DOHH2 (cell line): ENCODE measurements at regions not wholly inside any gene's neighbourhood (a gene's known extent, or its start where the extent isn't known, plus 50 kb on each side); places are given as distances from the start of the nearest gene placed in this dataset.
A peak's percentile ranks its signal among the peaks of the same experiment; 100 is the strongest.
"Not testable (repeated sequence)": the region's sequence is repeated elsewhere in the genome, so short reads cannot be mapped to it uniquely, and the experiment has no call there.

Source experiments
- H3F3A ChIP-seq: fragments of 200-600 bp; sonication (generic), shearing (Covaris generic); 2 replicates; pipeline ENCODE4 v1.6.0; 2016; ENCODE audit warnings: antibody characterized with exemption, mild to moderate bottlenecking; ENCODE audit not compliant: control insufficient read depth, insufficient read depth
- H3K27ac ChIP-seq: fragments of 200-600 bp; sonication (generic); 2 replicates; pipeline ENCODE4 v1.5.1; 2014; ENCODE audit warnings: low read depth, mild to moderate bottlenecking, low read length, moderate library complexity
- H3K27me3 ChIP-seq: fragments of 200-600 bp; sonication (generic); 2 replicates; pipeline ENCODE4 v1.6.1; 2014; ENCODE audit warnings: mild to moderate bottlenecking, low read length, mixed read lengths; ENCODE audit not compliant: control insufficient read depth
- H3K36me3 ChIP-seq: fragments of 200-600 bp; sonication (generic); 2 replicates; pipeline ENCODE4 v1.6.1; 2014; ENCODE audit warnings: mild to moderate bottlenecking, low read length, moderate library complexity, mixed read lengths; ENCODE audit not compliant: control insufficient read depth
- H3K4me1 ChIP-seq: fragments of 200-600 bp; sonication (generic); 2 replicates; pipeline ENCODE4 v1.6.1; 2014; ENCODE audit warnings: mild to moderate bottlenecking, low read length, mixed read lengths; ENCODE audit not compliant: control insufficient read depth
- H3K4me2 ChIP-seq: fragments of 200-600 bp; sonication (generic); 2 replicates; pipeline ENCODE4 v1.6.0; 2014; ENCODE audit warnings: mild to moderate bottlenecking, low read length, moderate library complexity
- H3K4me3 ChIP-seq: fragments of 200-600 bp; sonication (generic); 2 replicates; pipeline ENCODE4 v1.5.1; 2014; ENCODE audit warnings: mild to moderate bottlenecking, low read length, mixed read lengths
- H3K79me2 ChIP-seq: fragments of 200-600 bp; sonication (generic); 2 replicates; pipeline ENCODE4 v1.6.1; 2014; ENCODE audit warnings: mild to moderate bottlenecking, low read length, mixed read lengths; ENCODE audit not compliant: control insufficient read depth
- H3K9me2 ChIP-seq: fragments of 200-600 bp; sonication (generic); replicated peaks from 2 replicates; pipeline ENCODE4 v1.6.1; 2014; ENCODE audit warnings: mild to moderate bottlenecking, low read length, mixed read lengths; ENCODE audit not compliant: control insufficient read depth
- H3K9me3 ChIP-seq: fragments of 200-600 bp; sonication (generic); 2 replicates; pipeline ENCODE4 v1.6.1; 2014; ENCODE audit warnings: antibody characterized with exemption, low read length, mixed read lengths; ENCODE audit not compliant: control insufficient read depth, insufficient read depth
- H4K20me1 ChIP-seq: fragments of 200-600 bp; sonication (generic); 2 replicates; pipeline ENCODE4 v1.6.0; 2014; ENCODE audit warnings: low read depth, mild to moderate bottlenecking, antibody characterized with exemption, low read length, moderate library complexity; ENCODE audit not compliant: control insufficient read depth, insufficient read depth
- EZH2phosphoT487 ChIP-seq: fragments of 200-600 bp; sonication (generic); IDR thresholded peaks from 2 replicates; pipeline ENCODE4 v1.6.1; 2017; ENCODE audit warnings: borderline replicate concordance, mild to moderate bottlenecking, antibody characterized with exemption, low read length, moderate library complexity, mixed read lengths
- TF ChIP-seq, protein P1 (sequence below): fragments of 200-600 bp; sonication (generic); IDR thresholded peaks from one replicate; pipeline ENCODE4 v1.5.1; 2014; ENCODE audit warnings: antibody characterized with exemption, mild to moderate bottlenecking, low read depth, low read length; ENCODE audit not compliant: poor library complexity, severe bottlenecking

GRCh38 chr3:72032441-72033135 is 247.6 kb upstream of the PROK2 start:
- H3K4me2 ChIP-seq, result peak overlapping the region; percentile 41

DNA sequence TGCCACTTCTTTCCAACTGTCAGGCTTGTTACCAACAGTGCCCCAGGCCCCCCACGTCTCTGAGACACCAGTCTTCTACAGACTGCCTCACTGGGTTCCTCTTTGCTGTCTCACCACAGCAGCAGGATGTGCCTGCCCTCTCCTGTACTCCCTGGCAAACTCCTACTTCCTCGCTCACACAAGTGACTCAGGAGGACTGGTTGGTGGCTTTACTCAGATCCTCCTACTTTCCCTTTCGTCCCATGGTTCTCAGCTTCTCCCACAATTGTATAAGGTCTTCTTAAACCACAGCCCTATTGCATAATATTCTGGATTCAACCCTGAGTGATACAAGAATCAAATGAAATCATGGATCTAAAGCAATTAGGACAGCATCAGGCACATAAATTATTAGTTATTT is 246.6 kb upstream of the PROK2 start:
- no peak overlapping the region for H3K27ac ChIP-seq
- no peak for TF ChIP-seq EZH2phosphoT487
- TF ChIP-seq, protein P1, sequence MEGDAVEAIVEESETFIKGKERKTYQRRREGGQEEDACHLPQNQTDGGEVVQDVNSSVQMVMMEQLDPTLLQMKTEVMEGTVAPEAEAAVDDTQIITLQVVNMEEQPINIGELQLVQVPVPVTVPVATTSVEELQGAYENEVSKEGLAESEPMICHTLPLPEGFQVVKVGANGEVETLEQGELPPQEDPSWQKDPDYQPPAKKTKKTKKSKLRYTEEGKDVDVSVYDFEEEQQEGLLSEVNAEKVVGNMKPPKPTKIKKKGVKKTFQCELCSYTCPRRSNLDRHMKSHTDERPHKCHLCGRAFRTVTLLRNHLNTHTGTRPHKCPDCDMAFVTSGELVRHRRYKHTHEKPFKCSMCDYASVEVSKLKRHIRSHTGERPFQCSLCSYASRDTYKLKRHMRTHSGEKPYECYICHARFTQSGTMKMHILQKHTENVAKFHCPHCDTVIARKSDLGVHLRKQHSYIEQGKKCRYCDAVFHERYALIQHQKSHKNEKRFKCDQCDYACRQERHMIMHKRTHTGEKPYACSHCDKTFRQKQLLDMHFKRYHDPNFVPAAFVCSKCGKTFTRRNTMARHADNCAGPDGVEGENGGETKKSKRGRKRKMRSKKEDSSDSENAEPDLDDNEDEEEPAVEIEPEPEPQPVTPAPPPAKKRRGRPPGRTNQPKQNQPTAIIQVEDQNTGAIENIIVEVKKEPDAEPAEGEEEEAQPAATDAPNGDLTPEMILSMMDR, result no peak

More at GRCh38 chr3:72032441-72033135, 247.6 kb upstream of the PROK2 start:
- H4K20me1 ChIP-seq, result no peaks in the 10 kb centered on the region
- H3K9me3 ChIP-seq, result peaks cover 2% of the 10 kb centered on the region; the same call in 1 of the 2 replicates
- H3K27ac ChIP-seq, result no peak overlapping the region
- TF ChIP-seq EZH2phosphoT487, result no peak
- TF ChIP-seq, protein P1, result no peak
- no peaks in the 10 kb centered on the region for H3K27me3 ChIP-seq
- no peaks in the 10 kb centered on the region for H3K79me2 ChIP-seq
- peaks cover 36% of the 10 kb centered on the region for H3K4me1 ChIP-seq
- 0 out of 2 replicates have a peak, but pooled peaks cover 4% of the 10 kb centered on the region for H3F3A ChIP-seq
- H3K4me3 ChIP-seq, result peak overlapping the region; percentile 30; the same call in 1 of the 2 replicates
- H3K9me2 ChIP-seq, result no peaks in the 10 kb centered on the region
- peaks cover 32% of the 10 kb centered on the region for H3K36me3 ChIP-seq

GRCh38 chr3:72030296-72030695 is 245.3 kb upstream of the PROK2 start:
- not testable (repeated sequence) for H3K27ac ChIP-seq, H3K9me2 ChIP-seq, H4K20me1 ChIP-seq, H3F3A ChIP-seq, H3K79me2 ChIP-seq, H3K27me3 ChIP-seq, H3K9me3 ChIP-seq, H3K4me2 ChIP-seq, H3K4me3 ChIP-seq
- Histone ChIP-seq H3K4me1 (peaks cover 36% of the 10 kb centered on the region), H3K36me3 (peaks cover 24% of the 10 kb centered on the region)

More for the DNA sequence above, 246.6 kb upstream of the PROK2 start:
- Histone ChIP-seq H4K20me1 (no peaks in the 10 kb centered on the region), H3F3A (0 out of 2 replicates have a peak, but pooled peaks cover 4% of the 10 kb centered on the region), H3K36me3 (peaks cover 31% of the 10 kb centered on the region), H3K27me3 (no peaks in the 10 kb centered on the region), H3K9me2 (no peaks in the 10 kb centered on the region), H3K4me2 (no peak overlapping the region), H3K9me3 (no peaks in the 10 kb centered on the region), H3K4me1 (peaks cover 36% of the 10 kb centered on the region), H3K79me2 (no peaks in the 10 kb centered on the region), H3K4me3 (no peak overlapping the region)

GRCh38 chr3:72028726-72029125 is 243.8 kb upstream of the PROK2 start:
- H3K27ac ChIP-seq, result not testable (repeated sequence)

GRCh38 chr3:72028307-72028706 is 243.4 kb upstream of the PROK2 start:
- H3K27ac ChIP-seq, H3K9me3 ChIP-seq, H3K27me3 ChIP-seq, H3F3A ChIP-seq, H3K9me2 ChIP-seq, H3K4me2 ChIP-seq, H3K4me3 ChIP-seq, H3K79me2 ChIP-seq, H4K20me1 ChIP-seq: not testable (repeated sequence)
- peaks cover 12% of the 10 kb centered on the region for H3K36me3 ChIP-seq
- peaks cover 19% of the 10 kb centered on the region for H3K4me1 ChIP-seq

More at GRCh38 chr3:72028726-72029125, 243.8 kb upstream of the PROK2 start:
- H3K79me2 ChIP-seq, H3K4me2 ChIP-seq, H3K9me3 ChIP-seq, H3K27me3 ChIP-seq, H3K4me3 ChIP-seq, H4K20me1 ChIP-seq, H3K9me2 ChIP-seq, H3F3A ChIP-seq: not testable (repeated sequence)
- Histone ChIP-seq H3K4me1 (peaks cover 23% of the 10 kb centered on the region), H3K36me3 (peaks cover 12% of the 10 kb centered on the region)

- H3K27ac ChIP-seq, H3K4me3 ChIP-seq, H3K9me3 ChIP-seq, H3K79me2 ChIP-seq, H3K36me3 ChIP-seq, H3F3A ChIP-seq, H3K9me2 ChIP-seq, H3K4me2 ChIP-seq, H3K27me3 ChIP-seq, H4K20me1 ChIP-seq: not testable (repeated sequence)
- H3K4me1 ChIP-seq, result peaks cover 13% of the 10 kb centered on the region
Measured at GRCh38 chr3:72027728-72028127, 242.8 kb upstream of the PROK2 start.
